ENCODE measurements at regions not wholly inside any gene's neighbourhood (a gene's known extent, or its start where the extent isn't known, plus 50 kb on each side); places are given as distances from the start of the nearest gene placed in this dataset.
A peak's percentile ranks its signal among the peaks of the same experiment; 100 is the strongest.
"Not testable (repeated sequence)": the region's sequence is repeated elsewhere in the genome, so short reads cannot be mapped to it uniquely, and the experiment has no call there.

DNA sequence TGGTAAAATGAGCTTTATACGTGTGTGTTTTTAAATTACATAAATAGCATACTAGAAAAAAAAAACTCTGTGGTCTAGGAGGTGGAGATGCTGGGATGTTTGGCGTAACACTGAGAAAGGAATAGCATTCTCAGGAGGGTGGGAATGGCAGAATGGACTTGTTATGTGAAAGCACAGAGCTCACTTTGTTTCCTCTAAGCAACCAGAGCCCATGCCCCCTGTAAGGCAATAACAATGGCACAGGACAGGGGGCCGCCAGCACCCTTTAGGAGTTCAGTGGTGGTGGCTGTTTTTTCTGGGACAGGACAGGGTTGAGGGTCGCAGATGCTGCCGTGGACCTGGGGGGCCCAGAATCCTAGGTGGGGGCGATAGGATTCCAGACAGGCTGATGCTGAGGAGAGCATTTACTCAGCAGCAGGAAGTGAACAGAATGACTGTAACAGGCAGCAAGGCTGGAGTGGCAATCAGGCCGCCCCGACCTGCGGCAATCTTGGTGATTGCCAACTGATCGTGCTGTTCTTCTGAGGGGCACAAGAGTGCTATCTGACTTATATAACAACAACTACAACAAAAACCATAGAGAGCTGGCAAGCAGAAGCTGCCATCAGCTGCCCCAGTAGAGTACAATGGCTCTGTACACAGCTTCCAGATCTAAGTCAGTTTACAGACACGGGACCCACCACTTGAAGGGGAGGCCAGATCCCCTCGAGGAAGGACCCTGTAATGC lies 160.4 kb downstream of the UACA start:
- no peak for DNase-seq (ENCODE audit: low read depth in 2 of 2, low spot score in 1 of 2)

DNA sequence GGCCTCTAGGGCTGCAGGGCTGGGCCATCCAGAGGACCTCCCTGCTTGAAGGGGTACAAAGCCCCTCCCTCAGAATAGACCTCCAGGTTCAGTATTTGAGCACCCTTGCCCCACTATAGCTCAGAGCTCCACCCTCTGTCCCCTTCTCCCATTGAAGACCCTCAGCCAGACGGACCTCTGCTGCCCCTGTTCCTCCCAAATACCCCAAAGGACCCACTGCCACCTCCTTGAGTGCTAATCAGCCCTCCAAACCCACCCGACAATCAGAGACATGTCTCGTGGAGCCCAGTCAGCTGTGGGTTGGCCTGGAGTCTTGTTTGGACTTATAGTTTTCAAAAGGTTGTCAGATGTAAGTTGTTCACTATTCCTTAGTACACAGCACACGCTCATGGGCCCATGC lies 161.1 kb downstream of the UACA start:
- DNase-seq (ENCODE audit: low read depth in 2 of 2, low spot score in 1 of 2): no peak

DNA sequence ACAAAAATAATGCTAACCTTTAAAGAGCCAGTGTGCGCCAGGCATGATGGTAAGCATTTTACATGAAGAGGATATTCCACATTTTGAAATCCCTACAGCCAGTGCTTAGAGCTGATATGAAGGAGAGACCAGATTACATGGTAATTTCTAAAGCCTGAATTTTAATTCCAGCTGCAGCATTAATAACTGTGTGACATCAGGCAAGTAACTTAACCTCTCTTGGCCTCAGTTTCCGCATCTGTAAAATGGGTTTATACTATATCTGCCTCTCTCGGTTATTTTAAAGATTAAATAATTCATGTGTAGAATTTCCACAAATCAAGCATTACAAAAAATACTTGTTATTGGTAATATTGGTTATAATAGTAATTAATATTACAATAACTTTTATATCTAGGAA lies 165.4 kb downstream of the UACA start:
- no peak for DNase-seq (ENCODE audit: low read depth in 2 of 2, low spot score in 1 of 2)

DNA sequence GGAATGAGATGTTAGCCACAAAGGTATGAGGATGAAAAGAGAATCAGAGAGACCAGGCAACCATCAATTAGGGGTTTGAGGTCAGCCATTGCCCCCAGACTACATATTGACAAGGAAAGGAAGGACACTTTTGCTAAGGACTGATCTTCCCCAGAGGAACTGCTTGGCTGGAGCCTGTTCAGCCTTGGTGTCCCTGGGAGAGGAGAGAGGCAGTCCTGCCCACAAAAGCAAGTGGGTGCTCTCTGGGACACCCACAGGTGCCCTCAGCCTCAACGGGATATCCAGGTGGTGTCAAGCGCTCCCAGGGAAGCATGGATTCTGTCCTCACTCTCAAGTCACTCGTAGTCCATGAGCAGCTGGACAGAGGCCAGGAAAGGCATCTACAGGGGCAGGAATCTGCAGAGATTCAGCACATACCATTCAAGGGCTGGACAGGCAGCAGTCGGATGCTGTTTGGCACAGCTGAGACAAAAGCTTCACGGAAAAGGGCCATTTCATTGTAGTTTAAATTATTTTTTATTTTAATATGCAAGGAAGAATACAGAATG lies 166.2 kb downstream of the UACA start:
- DNase-seq (ENCODE audit: low read depth in 2 of 2, low spot score in 1 of 2): no peak

DNA sequence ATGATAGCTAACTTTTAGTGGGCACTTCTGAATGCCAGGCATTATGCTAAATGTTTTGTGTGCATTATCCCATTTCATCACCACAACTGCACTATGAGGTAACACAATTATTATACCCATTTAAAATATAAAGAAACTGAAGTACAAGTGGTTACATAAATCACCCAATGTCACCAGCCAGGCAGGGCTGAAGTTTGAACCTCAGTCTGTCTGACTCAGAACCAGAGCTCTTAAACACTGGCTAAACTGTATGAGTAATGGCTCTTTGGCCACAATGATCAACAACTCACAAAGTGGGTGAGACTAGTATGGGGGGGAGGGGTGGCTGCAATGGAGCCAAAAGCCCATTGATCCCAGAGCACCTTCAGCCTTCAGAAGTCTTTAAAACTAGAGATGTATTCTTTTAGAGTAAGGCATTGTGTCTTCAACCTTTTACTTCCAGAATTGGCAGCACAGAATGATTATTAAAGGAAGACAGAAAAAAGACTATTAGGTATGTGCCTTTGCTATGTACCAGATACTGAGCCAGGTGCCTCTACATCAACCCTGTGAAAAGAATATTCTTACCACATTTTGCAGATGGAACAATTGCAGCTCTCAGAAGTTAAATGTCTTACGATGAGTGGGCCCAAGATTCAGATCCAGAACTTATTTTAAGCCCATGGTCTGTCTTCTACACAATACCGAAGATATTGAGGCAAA lies 166.9 kb downstream of the UACA start:
- DNase-seq (ENCODE audit: low read depth in 2 of 2, low spot score in 1 of 2): no peak

DNA sequence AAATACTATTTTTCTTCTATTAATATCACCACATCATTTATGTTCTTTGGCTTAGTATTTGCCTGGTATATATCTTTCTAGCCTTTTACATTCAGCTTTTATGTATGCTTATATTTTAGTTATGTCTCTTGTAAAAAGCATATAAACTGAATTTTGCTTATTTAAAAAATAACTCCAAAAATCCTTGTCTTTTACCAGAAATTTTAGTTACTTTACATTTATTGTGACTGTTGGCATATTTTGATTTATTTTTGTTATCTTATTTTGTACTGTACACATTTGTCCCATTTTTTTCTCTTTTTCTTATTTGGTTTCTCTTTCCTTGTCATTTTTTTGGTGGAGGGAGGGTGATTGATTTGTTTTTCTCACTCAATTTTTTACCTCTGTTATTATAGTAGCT lies 169.6 kb downstream of the UACA start:
- no peak for DNase-seq (ENCODE audit: low read depth in 2 of 2, low spot score in 1 of 2)

DNA sequence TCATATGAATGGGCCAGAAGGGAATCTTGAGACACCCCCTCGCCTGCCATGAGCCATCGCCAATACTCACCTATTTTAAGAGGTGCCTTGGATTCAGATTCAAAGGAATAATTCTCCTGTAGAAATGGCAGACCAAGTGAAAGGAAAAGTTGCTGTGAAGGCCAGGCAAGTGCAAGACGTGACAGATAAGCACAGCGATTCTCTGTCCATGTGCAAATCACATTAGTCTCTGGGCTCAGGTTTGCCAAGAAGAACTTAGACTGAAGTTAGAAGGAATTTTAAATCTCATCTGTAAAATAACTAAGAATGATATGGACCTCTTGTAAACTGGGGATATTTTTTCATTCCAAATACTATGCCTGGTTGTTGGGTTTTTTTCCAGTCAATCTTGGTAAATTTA lies 173.6 kb downstream of the UACA start:
- no peak for DNase-seq (ENCODE audit: low read depth in 2 of 2, low spot score in 1 of 2)

DNA sequence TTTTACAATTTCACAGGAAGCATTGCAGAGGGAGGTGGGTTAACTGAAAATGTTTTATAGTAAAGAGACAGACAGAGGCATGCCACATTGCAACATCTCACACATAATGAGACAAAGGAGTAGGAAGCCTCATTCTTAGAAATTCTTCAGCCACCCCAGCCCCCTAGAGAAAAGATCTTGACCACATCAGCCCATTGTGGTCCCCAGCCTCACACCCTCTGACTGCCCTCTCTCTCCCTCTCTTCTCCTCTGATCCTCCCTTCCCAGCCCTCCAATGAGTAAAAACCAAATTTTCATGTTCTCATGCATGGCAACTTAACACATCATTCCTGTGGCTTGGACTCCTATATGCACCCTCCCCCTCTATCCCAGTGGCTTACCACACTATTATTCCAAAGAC lies 174.1 kb downstream of the UACA start:
- no peak for DNase-seq (ENCODE audit: low read depth in 2 of 2, low spot score in 1 of 2)

DNA sequence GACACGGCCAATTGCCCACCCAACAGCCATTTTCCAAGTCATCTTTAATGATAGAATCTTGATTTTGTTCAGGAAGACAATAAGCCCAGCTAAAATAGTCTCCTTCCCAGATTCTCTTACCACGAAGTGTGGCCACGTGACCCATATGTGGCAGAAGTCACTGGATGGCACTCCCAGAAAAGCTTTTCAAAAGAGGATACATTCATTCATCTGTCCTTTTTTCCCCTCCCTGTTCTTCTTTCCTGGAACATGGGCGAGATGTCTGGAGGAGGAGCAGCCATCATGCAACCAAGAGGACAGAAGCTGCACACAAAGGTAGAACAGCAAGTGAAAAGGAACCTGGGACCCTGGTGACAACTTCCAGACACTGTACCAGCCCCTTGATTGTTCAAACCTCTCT lies 174.7 kb downstream of the UACA start:
- no peak for DNase-seq (ENCODE audit: low read depth in 2 of 2, low spot score in 1 of 2)

DNA sequence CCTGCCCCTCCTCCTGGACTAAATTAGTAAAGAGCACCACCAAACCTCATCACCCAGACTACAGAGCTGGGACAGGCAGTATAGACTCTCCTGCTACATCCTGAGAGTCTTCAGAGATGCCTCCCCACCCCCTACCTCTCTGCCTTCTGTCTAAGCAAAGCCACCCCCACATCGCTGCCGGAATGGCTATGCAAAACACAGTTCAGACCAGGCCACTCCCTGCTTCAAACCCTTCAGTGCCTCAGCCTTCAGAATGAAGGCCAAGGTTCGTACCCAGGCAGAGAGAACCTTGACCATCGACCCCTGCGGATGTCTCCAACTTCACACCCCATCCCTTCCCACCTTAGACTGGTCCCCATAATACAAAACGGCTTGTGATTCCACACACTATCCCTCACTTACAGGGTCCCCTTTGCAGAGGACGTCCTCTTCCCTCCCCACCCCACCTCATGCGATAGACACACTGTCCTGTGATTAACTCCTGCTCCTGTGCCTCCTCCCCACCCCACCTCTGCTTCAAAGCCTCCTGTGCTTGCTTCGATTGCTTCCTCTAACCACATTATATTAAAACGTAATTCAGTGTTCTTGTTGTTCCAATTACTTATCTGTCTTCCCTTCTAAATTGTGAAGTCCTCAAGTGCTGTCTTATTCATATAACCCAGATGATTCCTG lies 175.3 kb downstream of the UACA start:
- no peak for DNase-seq (ENCODE audit: low read depth in 2 of 2, low spot score in 1 of 2)

DNA sequence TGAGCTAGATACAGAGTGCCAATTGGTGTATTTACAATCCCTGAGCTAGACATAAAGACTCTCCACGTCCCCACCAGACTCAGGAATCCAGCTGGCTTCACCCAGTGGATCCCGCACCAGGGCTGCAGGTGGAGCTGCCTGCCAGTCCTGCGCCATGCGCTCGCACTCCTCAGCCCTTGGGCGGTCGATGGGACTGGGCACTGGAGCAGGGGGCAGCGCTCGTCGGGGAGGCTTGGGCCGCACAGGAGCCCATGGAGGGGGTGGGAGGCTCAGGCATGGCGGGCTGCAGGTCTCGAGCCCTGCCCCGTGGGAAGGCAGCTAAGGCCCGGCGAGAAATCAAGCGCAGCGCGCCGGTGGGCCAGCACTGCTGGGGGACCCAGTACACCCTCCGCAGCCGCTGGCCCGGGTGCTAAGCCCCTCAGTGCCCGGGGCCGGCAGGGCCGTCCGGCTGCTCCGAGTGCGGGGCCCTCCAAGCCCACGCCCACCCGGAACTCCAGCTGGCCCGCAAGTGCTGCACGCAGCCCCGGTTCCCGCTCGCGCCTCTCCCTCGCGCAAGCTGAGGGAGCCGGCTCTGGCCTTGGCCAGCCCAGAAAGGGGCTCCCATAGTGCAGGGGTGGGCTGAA lies 176.2 kb downstream of the UACA start:
- not testable (repeated sequence) for DNase-seq (ENCODE audit: low read depth in 2 of 2, low spot score in 1 of 2)

DNA sequence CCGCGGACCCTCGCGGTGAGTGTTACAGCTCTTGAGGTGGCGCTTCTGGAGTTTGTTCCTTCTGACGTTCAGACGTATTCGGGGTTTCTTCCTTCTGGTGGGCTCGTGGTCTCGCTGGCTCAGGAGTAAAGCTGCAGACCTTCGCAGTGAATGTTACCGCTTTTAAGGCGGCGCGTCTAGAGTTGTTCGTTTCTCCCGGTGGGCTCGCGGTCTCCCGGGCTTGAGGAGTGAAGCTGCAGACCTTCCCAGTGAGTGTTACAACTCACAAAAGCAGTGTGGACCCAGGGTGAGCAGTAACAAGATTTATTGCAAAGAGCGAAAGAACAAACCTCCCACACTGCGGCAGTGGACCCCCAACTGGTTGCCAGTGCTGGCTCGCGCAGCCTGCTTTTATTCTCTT lies 177.1 kb downstream of the UACA start:
- DNase-seq (ENCODE audit: low read depth in 2 of 2, low spot score in 1 of 2): no peak

DNA sequence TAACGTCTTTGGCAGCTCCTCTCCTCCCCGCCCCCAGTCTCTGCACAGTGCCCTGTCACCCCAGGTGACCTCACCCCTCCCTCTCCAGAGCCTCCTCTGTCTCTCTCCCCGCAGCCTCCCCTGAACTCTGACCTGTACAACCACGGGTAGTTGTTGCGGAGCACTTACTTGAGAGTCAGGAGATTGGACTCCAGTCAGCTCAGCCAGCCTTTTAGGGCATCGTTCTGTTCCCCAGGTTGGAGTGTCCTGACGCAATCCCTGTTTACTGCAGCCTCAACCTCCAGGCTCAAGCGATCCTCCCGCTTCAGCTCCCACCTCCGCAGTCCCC lies 177.7 kb downstream of the UACA start:
- no peak for DNase-seq (ENCODE audit: low read depth in 2 of 2, low spot score in 1 of 2)

DNA sequence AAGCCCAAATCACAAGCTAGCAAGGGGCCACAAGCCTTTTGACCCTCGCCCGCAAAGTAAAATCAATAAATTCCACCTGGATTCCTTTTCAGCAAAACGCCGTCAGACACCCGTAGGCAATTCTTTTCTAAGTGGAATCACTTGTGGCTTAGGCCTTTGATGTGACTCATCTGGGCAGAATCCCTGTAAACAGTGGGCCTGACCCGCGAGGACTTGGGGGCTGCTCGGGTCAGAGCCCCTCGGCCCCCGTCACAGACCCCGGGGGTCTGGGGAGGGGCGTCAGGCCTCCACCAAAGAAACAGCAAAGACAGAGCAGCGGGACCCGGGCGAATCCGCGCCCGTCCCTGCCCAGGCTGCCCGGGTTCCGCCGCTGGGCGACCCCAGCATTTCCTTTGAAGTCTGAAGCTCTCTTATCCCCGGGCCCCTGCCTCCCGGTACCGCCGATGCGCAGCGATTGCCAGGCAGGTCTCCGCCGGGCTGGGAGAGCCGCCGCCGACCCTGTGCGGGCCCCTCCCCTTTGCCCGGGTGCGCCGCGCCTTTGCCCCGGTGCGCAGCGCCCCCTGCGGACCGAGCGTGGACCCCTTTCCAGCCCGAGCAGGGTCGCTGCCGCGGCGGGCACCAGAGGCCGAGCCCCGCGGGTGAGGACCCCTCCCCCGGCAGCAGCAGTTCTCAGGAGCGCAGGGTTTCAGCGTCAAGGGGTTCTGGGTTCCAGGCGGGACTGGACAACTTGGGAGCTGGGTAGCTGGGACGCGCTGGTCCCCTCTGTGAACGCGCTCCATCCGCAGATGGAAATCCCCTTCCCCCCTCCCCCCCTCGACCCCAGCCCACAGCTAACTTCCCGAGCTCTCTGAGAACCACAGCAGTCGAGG lies 178.3 kb downstream of the UACA start:
- DNase-seq (ENCODE audit: low read depth in 2 of 2, low spot score in 1 of 2): peak; percentile 3 to 14

DNA sequence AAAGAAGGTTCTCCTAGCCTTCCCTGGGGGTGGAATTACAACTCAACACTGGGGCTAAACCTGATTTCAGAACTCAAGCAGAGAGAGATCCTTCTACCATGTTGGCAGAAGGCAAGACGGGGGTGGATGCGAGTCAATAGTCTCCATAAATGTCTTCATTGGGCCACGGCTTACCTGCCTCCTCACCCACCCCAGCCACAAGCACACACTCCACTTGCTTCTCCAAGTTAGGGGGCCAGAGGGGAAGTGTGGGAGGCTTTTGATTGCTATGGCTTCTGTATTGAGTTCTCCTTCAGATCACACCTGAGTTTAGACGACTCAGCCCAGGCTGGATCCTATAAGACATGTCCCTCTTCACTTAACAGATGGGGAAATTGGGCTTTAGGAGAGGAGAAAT lies 178.9 kb downstream of the UACA start:
- no peak for DNase-seq (ENCODE audit: low read depth in 2 of 2, low spot score in 1 of 2)

DNA sequence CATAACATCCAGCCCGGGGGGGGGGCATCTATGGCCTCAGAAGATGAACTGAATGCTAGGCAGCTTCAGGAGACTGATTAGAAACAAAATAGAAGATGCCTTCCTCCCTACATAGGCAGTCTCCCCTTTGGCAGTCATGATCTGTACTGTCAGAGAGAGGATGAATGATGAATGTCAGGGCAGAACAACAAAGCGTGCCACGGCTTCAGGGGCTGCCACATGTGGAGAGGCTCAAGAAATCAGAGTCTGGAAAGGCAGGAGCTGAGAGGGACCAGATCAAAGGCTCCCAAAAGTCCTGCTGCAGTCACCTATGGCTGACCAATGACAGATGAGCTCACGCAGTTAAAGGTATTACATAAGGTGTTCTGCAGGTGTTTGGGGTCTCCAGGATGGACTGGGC lies 180.4 kb downstream of the UACA start:
- DNase-seq (ENCODE audit: low read depth in 2 of 2, low spot score in 1 of 2): no peak

DNA sequence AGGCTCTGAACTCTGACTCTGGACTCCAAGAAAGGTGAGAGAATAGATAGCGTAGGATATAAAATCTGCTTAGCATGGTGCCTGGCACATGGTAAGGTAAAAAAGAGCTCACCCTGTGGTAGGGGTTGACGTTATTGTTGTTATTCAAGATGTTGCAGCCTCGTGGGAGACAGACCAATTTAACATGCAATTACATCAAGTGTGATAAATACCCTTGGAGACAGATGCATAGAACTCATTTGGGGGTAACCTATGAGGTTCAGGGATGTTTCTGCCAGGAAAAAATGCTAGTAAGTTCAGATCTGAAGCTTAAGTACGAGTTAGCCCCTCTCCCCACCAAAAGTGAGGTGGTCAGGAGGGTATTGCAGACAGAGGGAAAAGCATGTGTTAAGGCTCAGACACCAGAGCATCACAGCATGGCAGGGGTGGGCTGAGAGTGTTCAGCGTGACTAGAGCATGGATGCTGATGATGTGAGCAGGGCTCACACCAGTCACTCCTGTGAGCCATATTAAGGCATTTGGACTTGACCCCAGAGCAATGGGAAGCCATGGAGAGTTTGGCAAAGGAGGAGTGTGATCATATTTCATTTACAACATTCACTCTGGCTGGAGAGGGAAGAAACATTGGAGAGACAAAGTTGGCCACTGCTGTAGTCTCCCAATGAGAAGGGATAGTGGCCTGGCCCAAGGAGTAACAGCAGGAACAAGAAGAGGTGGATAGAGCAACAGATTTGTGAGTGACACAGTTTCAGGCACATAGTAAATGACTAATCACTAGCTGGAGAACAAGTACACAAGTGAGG lies 181.0 kb downstream of the UACA start:
- no peak for DNase-seq (ENCODE audit: low read depth in 2 of 2, low spot score in 1 of 2)

DNA sequence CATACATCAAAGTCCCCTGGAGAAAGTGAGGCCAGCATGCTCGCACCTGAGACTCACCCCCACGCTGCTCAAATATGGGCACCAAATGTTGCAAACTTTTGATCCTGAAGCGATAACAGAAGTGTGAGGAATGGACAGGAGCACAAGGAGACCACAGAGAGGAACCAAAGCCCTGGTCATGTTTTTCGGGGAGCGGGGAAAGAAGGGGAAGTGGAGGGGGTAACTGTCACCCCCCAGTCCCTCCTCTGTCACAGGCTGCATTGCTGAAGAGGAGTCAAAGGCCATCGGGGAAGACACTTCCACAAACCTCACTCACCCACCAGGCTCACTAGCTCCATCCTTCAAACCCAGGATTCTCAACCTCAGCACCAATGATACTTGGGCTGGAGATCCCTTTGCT lies 182.4 kb downstream of the UACA start:
- DNase-seq (ENCODE audit: low read depth in 2 of 2, low spot score in 1 of 2): no peak

DNA sequence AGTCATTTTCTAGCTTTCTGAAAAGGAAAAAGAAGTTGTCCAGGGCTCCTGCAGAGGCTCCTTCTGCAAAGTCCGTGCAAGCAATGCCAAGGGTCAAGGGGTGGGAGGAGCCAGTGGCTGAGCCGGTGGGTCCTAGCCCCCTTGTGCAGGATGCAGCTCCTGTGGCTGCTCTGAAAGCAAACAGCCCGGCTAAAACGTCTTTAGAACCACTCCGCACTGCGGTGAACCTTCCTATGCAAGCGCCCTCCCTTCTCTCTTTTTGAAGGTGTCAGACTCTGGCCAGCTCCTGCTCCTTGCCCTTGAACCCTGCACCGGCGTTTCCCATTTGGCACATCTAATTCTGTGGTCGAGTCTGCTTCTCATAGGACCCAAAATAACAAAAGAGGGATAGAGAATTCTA lies 183.1 kb downstream of the UACA start:
- DNase-seq (ENCODE audit: low read depth in 2 of 2, low spot score in 1 of 2): no peak

DNA sequence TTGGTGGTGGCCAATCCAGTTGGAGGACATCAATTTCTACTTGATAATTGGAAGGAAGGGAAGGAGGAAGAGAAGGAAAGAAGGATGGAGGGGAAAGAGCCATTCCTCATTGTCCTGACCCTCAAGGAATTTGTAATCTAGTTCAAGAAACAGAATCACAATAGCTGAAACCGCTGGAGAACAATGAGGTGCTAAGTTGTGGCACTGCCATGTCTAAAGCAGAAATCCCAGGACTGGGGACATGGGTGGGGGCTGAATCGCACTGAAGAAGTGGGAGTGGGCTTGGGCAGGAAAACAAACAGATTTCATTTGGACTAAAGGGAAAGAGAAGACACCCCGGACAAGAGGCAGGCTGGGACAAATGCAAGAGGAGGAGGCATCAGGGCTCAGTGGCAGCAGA lies 183.6 kb downstream of the UACA start:
- no peak for DNase-seq (ENCODE audit: low read depth in 2 of 2, low spot score in 1 of 2)

All from stimulated activated CD8-positive, alpha-beta memory T cell treated with anti-CD3 and anti-CD28 coated beads, Interleukin-4, amount 100 ng/mL, for 1 hour (primary cell).